ENCODE measurements at regions not wholly inside any gene's neighbourhood (a gene's known extent, or its start where the extent isn't known, plus 50 kb on each side); places are given as distances from the start of the nearest gene placed in this dataset.

DNA sequence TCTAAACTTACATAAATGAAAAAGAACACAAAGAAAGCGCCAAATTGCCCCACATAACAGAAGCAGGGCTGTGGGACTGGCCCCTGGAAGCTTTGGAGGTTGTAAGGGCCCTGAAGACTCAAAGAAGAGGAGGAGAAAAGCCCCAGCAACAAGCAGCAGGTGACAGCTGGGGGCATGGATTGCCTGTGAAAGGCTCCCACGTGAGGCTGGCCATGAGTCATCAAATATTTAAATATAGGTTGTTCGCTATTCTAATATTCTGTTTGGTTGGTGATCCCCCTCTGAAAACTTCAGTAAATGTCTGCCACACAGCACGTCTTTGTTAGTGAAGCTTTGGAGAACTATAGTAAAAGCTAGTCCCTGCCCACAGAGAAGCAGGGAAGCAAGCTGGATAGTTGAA lies 132.4 kb downstream of the MREG start (continued):
- TF ChIP-seq, protein P1, sequence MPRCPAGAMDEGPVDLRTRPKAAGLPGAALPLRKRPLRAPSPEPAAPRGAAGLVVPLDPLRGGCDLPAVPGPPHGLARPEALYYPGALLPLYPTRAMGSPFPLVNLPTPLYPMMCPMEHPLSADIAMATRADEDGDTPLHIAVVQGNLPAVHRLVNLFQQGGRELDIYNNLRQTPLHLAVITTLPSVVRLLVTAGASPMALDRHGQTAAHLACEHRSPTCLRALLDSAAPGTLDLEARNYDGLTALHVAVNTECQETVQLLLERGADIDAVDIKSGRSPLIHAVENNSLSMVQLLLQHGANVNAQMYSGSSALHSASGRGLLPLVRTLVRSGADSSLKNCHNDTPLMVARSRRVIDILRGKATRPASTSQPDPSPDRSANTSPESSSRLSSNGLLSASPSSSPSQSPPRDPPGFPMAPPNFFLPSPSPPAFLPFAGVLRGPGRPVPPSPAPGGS (IDR thresholded peaks at IDR 0.05; ENCODE audit: borderline replicate concordance, insufficient read depth, low read depth, low read length, poor library complexity, severe bottlenecking), result no peak
- TF ChIP-seq PAX8 (IDR thresholded peaks at IDR 0.05) (no peak), TCF12 (IDR thresholded peaks at IDR 0.05; ENCODE audit: low read depth, low read length) (peak; percentile 87), RELA (IDR thresholded peaks at IDR 0.05; ENCODE audit: borderline replicate concordance, partially characterized antibody) (peak; percentile 9), BHLHE40 (IDR thresholded peaks at IDR 0.05; ENCODE audit: borderline replicate concordance in 1 of 2, low read depth in 2 of 2, low read length in 1 of 2) (peak; percentile 90), MTA3 (IDR thresholded peaks at IDR 0.05; ENCODE audit: borderline replicate concordance, low read length) (no peak)
- TF ChIP-seq, protein P2, sequence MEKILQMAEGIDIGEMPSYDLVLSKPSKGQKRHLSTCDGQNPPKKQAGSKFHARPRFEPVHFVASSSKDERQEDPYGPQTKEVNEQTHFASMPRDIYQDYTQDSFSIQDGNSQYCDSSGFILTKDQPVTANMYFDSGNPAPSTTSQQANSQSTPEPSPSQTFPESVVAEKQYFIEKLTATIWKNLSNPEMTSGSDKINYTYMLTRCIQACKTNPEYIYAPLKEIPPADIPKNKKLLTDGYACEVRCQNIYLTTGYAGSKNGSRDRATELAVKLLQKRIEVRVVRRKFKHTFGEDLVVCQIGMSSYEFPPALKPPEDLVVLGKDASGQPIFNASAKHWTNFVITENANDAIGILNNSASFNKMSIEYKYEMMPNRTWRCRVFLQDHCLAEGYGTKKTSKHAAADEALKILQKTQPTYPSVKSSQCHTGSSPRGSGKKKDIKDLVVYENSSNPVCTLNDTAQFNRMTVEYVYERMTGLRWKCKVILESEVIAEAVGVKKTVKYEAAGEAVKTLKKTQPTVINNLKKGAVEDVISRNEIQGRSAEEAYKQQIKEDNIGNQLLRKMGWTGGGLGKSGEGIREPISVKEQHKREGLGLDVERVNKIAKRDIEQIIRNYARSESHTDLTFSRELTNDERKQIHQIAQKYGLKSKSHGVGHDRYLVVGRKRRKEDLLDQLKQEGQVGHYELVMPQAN (conservative IDR thresholded peaks at IDR 0.05), result peak; percentile 41; the same call in 1 of the 2 replicates
- TF ChIP-seq, protein P3, sequence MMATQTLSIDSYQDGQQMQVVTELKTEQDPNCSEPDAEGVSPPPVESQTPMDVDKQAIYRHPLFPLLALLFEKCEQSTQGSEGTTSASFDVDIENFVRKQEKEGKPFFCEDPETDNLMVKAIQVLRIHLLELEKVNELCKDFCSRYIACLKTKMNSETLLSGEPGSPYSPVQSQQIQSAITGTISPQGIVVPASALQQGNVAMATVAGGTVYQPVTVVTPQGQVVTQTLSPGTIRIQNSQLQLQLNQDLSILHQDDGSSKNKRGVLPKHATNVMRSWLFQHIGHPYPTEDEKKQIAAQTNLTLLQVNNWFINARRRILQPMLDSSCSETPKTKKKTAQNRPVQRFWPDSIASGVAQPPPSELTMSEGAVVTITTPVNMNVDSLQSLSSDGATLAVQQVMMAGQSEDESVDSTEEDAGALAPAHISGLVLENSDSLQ (IDR thresholded peaks at IDR 0.05), result 0 out of 2 replicates have a peak, but pooled peaks have one; percentile 13
- TF ChIP-seq, protein P4, sequence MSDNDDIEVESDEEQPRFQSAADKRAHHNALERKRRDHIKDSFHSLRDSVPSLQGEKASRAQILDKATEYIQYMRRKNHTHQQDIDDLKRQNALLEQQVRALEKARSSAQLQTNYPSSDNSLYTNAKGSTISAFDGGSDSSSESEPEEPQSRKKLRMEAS (IDR thresholded peaks at IDR 0.05; ENCODE audit: low read depth, low read length), result peak; percentile 54; the same call in 1 of the 2 replicates
